GM23338 (cell line): ENCODE measurements at regions not wholly inside any gene's neighbourhood (a gene's known extent, or its start where the extent isn't known, plus 50 kb on each side); places are given as distances from the start of the nearest gene placed in this dataset.

ENCODE experiments used
- ATAC-seq: fragments of 200-7000 bp; cut with Tn5 transposase; 3 replicates; pipeline ENCODE4 v1.9.1; 2020
- DNase-seq: peaks from one replicate; pipeline ENCODE4 v3.0.0-alpha.2; 2015; ENCODE audit warnings: low spot score
- H2AFZ ChIP-seq: fragments of 200-600 bp; sonication (generic); 2 replicates; pipeline ENCODE4 v1.8.0; 2016; ENCODE audit warnings: antibody characterized with exemption, mild to moderate bottlenecking, moderate library complexity
- H3F3A ChIP-seq: fragments of 200-600 bp; sonication (generic); replicated peaks from 2 replicates; pipeline ENCODE4 v1.8.0; 2017; ENCODE audit warnings: antibody characterized with exemption, mixed run types, low read depth
- H3K27ac ChIP-seq: fragments of 200-600 bp; sonication (generic); 2 replicates; pipeline ENCODE4 v1.6.1; 2016; ENCODE audit warnings: low read depth
- H3K27me3 ChIP-seq: fragments of 200-600 bp; sonication (generic); 2 replicates; pipeline ENCODE4 v1.8.0; 2016; ENCODE audit warnings: mild to moderate bottlenecking, mixed run types, moderate library complexity; ENCODE audit not compliant: insufficient read depth
- H3K36me3 ChIP-seq: fragments of 200-600 bp; sonication (generic); 2 replicates; pipeline ENCODE4 v1.8.0; 2016; ENCODE audit warnings: mild to moderate bottlenecking; ENCODE audit not compliant: insufficient read depth
- H3K4me1 ChIP-seq: fragments of 200-600 bp; sonication (generic); 2 replicates; pipeline ENCODE4 v1.8.0; 2016; ENCODE audit warnings: mild to moderate bottlenecking, moderate library complexity; ENCODE audit not compliant: insufficient read depth
- H3K4me2 ChIP-seq: fragments of 200-600 bp; sonication (generic); 2 replicates; pipeline ENCODE4 v1.7.1; 2017; ENCODE audit warnings: mixed run types
- H3K4me3 ChIP-seq: fragments of 200-600 bp; sonication (generic); 2 replicates; pipeline ENCODE4 v1.6.1; 2016; ENCODE audit warnings: mixed run types
- H3K79me2 ChIP-seq: fragments of 200-600 bp; sonication (generic); replicated peaks from 2 replicates; pipeline ENCODE4 v1.8.0; 2017; ENCODE audit warnings: mild to moderate bottlenecking; ENCODE audit not compliant: insufficient read depth
- H3K9me2 ChIP-seq: fragments of 200-600 bp; sonication (generic); 2 replicates; pipeline ENCODE4 v1.8.0; 2017; ENCODE audit not compliant: insufficient read depth
- H4K20me1 ChIP-seq: fragments of 200-600 bp; sonication (generic); replicated peaks from 2 replicates; pipeline ENCODE4 v1.8.0; 2017; ENCODE audit warnings: mild to moderate bottlenecking; ENCODE audit not compliant: insufficient read depth
- H3K27ac Mint-ChIP-seq: 2 replicates; pipeline ENCODE4 v1.8.0; 2020; ENCODE audit warnings: inconsistent platforms, mild to moderate bottlenecking, moderate library complexity, mixed read lengths
- H3K27me3 Mint-ChIP-seq: 3 replicates; pipeline ENCODE4 v1.8.0; 2022; ENCODE audit warnings: low read depth, mild to moderate bottlenecking, moderate library complexity, mixed read lengths, inconsistent platforms; ENCODE audit not compliant: insufficient read depth, poor library complexity
- H3K36me3 Mint-ChIP-seq: 3 replicates; pipeline ENCODE4 v1.8.0; 2021; ENCODE audit warnings: low read depth, mild to moderate bottlenecking, inconsistent platforms, moderate library complexity, mixed read lengths
- H3K4me1 Mint-ChIP-seq: 3 replicates; pipeline ENCODE4 v1.8.0; 2020; ENCODE audit warnings: mild to moderate bottlenecking, inconsistent platforms, mixed read lengths
- H3K4me3 Mint-ChIP-seq: 3 replicates; pipeline ENCODE4 v1.8.0; 2021; ENCODE audit warnings: moderate library complexity, mild to moderate bottlenecking, inconsistent platforms, mixed read lengths
- H3K9me3 Mint-ChIP-seq: 3 replicates; pipeline ENCODE4 v1.8.0; 2020; ENCODE audit warnings: moderate library complexity, mild to moderate bottlenecking, inconsistent platforms, mixed read lengths
- ETS1 ChIP-seq: IDR thresholded peaks from 2 replicates; pipeline ENCODE4 v1.6.1; 2016; ENCODE audit warnings: antibody characterized with exemption
- EZH2phosphoT487 ChIP-seq: fragments of 200-600 bp; sonication (generic); IDR thresholded peaks from one replicate; pipeline ENCODE4 v1.8.1; 2018; ENCODE audit warnings: antibody characterized with exemption; ENCODE audit not compliant: unreplicated experiment
- NANOG ChIP-seq: IDR thresholded peaks from 2 replicates; pipeline ENCODE4 v1.6.1; 2016; ENCODE audit warnings: antibody characterized with exemption, borderline replicate concordance
- POLR2AphosphoS5 ChIP-seq: IDR thresholded peaks from 2 replicates; pipeline ENCODE4 v1.6.1; 2016; ENCODE audit warnings: antibody characterized with exemption, low read depth
- STAT1 ChIP-seq: IDR thresholded peaks from one replicate; pipeline ENCODE4 v1.6.1; 2016; ENCODE audit warnings: antibody characterized with exemption; ENCODE audit not compliant: unreplicated experiment
- ZNF331 ChIP-seq: fragments of 250-450 bp; sonication (Bioruptor Pico); IDR thresholded peaks from 2 replicates; pipeline ENCODE4 v1.5.0; 2020; ENCODE audit warnings: low read depth, mild to moderate bottlenecking, moderate library complexity

- H3K36me3 Mint-ChIP-seq = peaks cover 2% of the 10 kb centered on the region; the same call in 2 of the 3 replicates
- TF ChIP-seq ZNF331 (CRISPR knock-in tag) = no peak
- no peak for TF ChIP-seq STAT1
- TF ChIP-seq POLR2AphosphoS5 = no peak
- peaks cover 5% of the 10 kb centered on the region for H3K27me3 Mint-ChIP-seq
- H3K9me3 Mint-ChIP-seq = peaks cover 5% of the 10 kb centered on the region
- ATAC-seq = no peak
- H3K27me3 ChIP-seq = no peaks in the 10 kb centered on the region
- H3F3A ChIP-seq = no peaks in the 10 kb centered on the region
- H3K4me2 ChIP-seq = no peak overlapping the region
- peaks cover 8% of the 10 kb centered on the region for H3K4me1 Mint-ChIP-seq
- no peaks in the 10 kb centered on the region for H3K36me3 ChIP-seq
- no peak overlapping the region for H3K27ac ChIP-seq
- peaks cover 11% of the 10 kb centered on the region; the same call in 1 of the 2 replicates for H3K4me1 ChIP-seq
- no peaks in the 10 kb centered on the region for H3K79me2 ChIP-seq
- peak overlapping the region; percentile 38; the same call in 1 of the 2 replicates for H2AFZ ChIP-seq
- no peak overlapping the region for H3K4me3 Mint-ChIP-seq
- H4K20me1 ChIP-seq = no peaks in the 10 kb centered on the region
- no peak overlapping the region for H3K4me3 ChIP-seq
- no peak for DNase-seq
- no peaks in the 10 kb centered on the region for H3K9me2 ChIP-seq
- no peak overlapping the region for H3K27ac Mint-ChIP-seq
These were observed 86.0 kb upstream of the ZNF236 start for GRCh38 chr18:76736309-76736708.

- Histone ChIP-seq H3K27ac (no peak overlapping the region), H3K36me3 (no peaks in the 10 kb centered on the region), H3K9me2 (no peaks in the 10 kb centered on the region), H4K20me1 (no peaks in the 10 kb centered on the region), H3K79me2 (no peaks in the 10 kb centered on the region), H3K4me2 (no peak overlapping the region), H3K4me3 (no peak overlapping the region), H3K27me3 (no peaks in the 10 kb centered on the region), H3K4me1 (peaks cover 11% of the 10 kb centered on the region; the same call in 1 of the 2 replicates), H2AFZ (no peak overlapping the region), H3F3A (no peaks in the 10 kb centered on the region)
- Mint-ChIP-seq H3K9me3 (peaks cover 22% of the 10 kb centered on the region), H3K36me3 (peaks cover 10% of the 10 kb centered on the region; the same call in 2 of the 3 replicates), H3K27ac (no peak overlapping the region), H3K4me3 (no peak overlapping the region), H3K4me1 (peaks cover 8% of the 10 kb centered on the region), H3K27me3 (peaks cover 7% of the 10 kb centered on the region)
- ATAC-seq = no peak
- TF ChIP-seq POLR2AphosphoS5 = no peak
- TF ChIP-seq NANOG = no peak
- no peak for TF ChIP-seq ETS1
- no peak for DNase-seq
These were observed 91.5 kb upstream of the ZNF236 start for GRCh38 chr18:76730901-76731300.

- no peak overlapping the region for H2AFZ ChIP-seq
- no peak overlapping the region for H3K4me3 Mint-ChIP-seq
- H3K36me3 ChIP-seq = no peaks in the 10 kb centered on the region
- no peak overlapping the region for H3K27ac ChIP-seq
- peaks cover 11% of the 10 kb centered on the region; the same call in 2 of the 3 replicates for H3K36me3 Mint-ChIP-seq
- H3K27ac Mint-ChIP-seq = no peak overlapping the region
- no peak for ATAC-seq
- peaks cover 10% of the 10 kb centered on the region for H3K27me3 Mint-ChIP-seq
- DNase-seq = no peak
- peaks cover 5% of the 10 kb centered on the region for H3K4me1 Mint-ChIP-seq
- no peaks in the 10 kb centered on the region for H3K79me2 ChIP-seq
- H3K4me3 ChIP-seq = no peak overlapping the region
- H3K4me2 ChIP-seq = no peak overlapping the region
- H3K9me3 Mint-ChIP-seq = peaks cover 24% of the 10 kb centered on the region
- H4K20me1 ChIP-seq = no peaks in the 10 kb centered on the region
- no peaks in the 10 kb centered on the region for H3F3A ChIP-seq
- H3K27me3 ChIP-seq = no peaks in the 10 kb centered on the region
- no peaks in the 10 kb centered on the region for H3K9me2 ChIP-seq
- H3K4me1 ChIP-seq = peaks cover 2% of the 10 kb centered on the region; the same call in 1 of the 2 replicates
- TF ChIP-seq EZH2phosphoT487 = no peak
These were observed 94.8 kb upstream of the ZNF236 start for GRCh38 chr18:76727589-76727988.
